Activated CD8-positive, alpha-beta T cell treated with anti-CD3 and anti-CD28 coated beads for 36 hours (primary cell): ENCODE measurements at regions not wholly inside any gene's neighbourhood (a gene's known extent, or its start where the extent isn't known, plus 50 kb on each side); places are given as distances from the start of the nearest gene placed in this dataset.

Experiments used
- ATAC-seq: fragments of 200-7000 bp; cut with Tn5 transposase; one replicate; pipeline ENCODE4 v1.10.0; 2021; ENCODE audit warnings: mild to moderate bottlenecking, moderate library complexity
- CTCF ChIA-PET: fragments of 350-600 bp; sonication (Branson Sonifier 250); formaldehyde crosslinking; loops from one replicate; lab custom pipeline; 2021; ENCODE audit warnings: antibody characterized with exemption; lab: Charles Lee
- POLR2A ChIA-PET: fragments of 350-600 bp; sonication (Branson Sonifier 250); formaldehyde crosslinking; loops from one replicate; lab custom pipeline; 2021; ENCODE audit warnings: antibody characterized with exemption; lab: Charles Lee
- DNase-seq: peaks from one replicate; pipeline ENCODE4 v3.0.0-alpha.2; 2020
- H3K27ac Mint-ChIP-seq: one replicate; pipeline ENCODE4 v1.8.0; 2021; ENCODE audit warnings: mild to moderate bottlenecking, mixed read lengths
- H3K27me3 Mint-ChIP-seq: one replicate; pipeline ENCODE4 v1.8.0; 2021; ENCODE audit warnings: mixed read lengths
- H3K36me3 Mint-ChIP-seq: one replicate; pipeline ENCODE4 v1.8.0; 2021; ENCODE audit warnings: low read depth, mixed read lengths
- H3K4me1 Mint-ChIP-seq: one replicate; pipeline ENCODE4 v1.8.0; 2021; ENCODE audit warnings: low read depth, mixed read lengths
- H3K4me3 Mint-ChIP-seq: one replicate; pipeline ENCODE4 v1.8.0; 2021; ENCODE audit warnings: mild to moderate bottlenecking, moderate library complexity, mixed read lengths
- H3K9me3 Mint-ChIP-seq: one replicate; pipeline ENCODE4 v1.8.0; 2021; ENCODE audit warnings: mixed read lengths
- intact Hi-C: fragments of 100-400 bp; cut with micrococcal nuclease; formaldehyde crosslinking; loops from one replicate; pipeline ENCODE4 v1.10.0; 2022
- TF ChIP-seq, protein P1 (sequence below): fragments of 200-600 bp; IDR thresholded peaks from one replicate; pipeline ENCODE4 v1.8.0; 2022; ENCODE audit warnings: antibody characterized with exemption, mild to moderate bottlenecking

- Mint-ChIP-seq H3K27me3 (no peaks in the 10 kb centered on the region), H3K4me1 (no peaks in the 10 kb centered on the region), H3K4me3 (no peak overlapping the region), H3K27ac (no peak overlapping the region), H3K9me3 (no peaks in the 10 kb centered on the region), H3K36me3 (no peaks in the 10 kb centered on the region)
- ATAC-seq = no peak
- TF ChIP-seq, protein P1, sequence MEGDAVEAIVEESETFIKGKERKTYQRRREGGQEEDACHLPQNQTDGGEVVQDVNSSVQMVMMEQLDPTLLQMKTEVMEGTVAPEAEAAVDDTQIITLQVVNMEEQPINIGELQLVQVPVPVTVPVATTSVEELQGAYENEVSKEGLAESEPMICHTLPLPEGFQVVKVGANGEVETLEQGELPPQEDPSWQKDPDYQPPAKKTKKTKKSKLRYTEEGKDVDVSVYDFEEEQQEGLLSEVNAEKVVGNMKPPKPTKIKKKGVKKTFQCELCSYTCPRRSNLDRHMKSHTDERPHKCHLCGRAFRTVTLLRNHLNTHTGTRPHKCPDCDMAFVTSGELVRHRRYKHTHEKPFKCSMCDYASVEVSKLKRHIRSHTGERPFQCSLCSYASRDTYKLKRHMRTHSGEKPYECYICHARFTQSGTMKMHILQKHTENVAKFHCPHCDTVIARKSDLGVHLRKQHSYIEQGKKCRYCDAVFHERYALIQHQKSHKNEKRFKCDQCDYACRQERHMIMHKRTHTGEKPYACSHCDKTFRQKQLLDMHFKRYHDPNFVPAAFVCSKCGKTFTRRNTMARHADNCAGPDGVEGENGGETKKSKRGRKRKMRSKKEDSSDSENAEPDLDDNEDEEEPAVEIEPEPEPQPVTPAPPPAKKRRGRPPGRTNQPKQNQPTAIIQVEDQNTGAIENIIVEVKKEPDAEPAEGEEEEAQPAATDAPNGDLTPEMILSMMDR = no peak
- intact Hi-C loops = no loop called here
- POLR2A ChIA-PET = no interaction called here
- CTCF ChIA-PET = no interaction called here
- DNase-seq = no peak
Measured at GRCh38 chr4:71222661-71223060, 116.2 kb upstream of the SLC4A4 start.

DNA sequence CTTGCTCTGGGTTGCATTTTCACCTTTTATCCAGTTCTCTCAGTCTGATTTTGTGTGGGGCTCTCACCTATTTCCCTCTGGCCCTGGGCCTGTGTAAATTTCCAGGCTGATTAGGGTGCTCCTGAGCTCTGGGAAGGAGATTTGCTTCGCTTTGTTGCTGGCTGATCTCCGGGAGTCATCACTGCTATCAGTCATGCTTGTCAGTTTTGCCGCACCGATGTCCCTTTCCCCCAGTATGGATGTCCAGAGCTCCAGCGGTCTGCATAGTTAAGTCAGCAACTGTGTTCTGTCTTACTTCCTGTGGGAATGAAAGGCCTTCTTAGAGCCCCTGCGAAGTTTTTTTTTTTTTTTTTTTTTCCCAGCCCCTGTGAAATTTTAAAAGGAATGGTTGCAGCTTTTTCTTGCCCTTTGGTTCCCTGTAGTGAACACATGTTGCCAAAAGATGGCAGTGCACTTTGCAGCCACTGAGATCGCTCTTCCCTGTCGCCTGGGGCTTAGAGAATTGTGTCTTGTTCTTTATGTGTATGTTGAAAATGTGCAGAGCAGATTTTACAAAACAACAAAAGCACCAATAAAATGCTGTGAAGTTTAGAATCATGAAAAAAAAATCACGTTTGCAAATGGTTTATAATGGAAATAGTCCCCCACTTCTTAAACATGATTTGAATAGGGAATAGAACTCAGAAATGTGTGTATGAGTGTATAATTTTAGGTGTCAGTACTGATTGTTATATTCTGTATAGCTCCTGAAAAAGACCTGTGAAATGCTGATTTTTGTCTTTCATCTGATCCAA, 109.1 kb upstream of the SLC4A4 start:
- intact Hi-C loops = no loop called here
- peaks cover 1% of the 10 kb centered on the region for H3K27me3 Mint-ChIP-seq
- POLR2A ChIA-PET = interaction anchor here (0.5 to 0.6 kb wide), 2 partner anchors 149 to 319 kb away, joined by 3 read pairs; no protein-coding TSS in a partner anchor
- TF ChIP-seq, protein P1 = peak; percentile 51
- no peak for ATAC-seq
- H3K27ac Mint-ChIP-seq = no peak overlapping the region
- DNase-seq = no peak
- H3K36me3 Mint-ChIP-seq = no peaks in the 10 kb centered on the region
- CTCF ChIA-PET = interaction anchor here (0.7 to 1.5 kb wide), 5 partner anchors 9 to 486 kb away, joined by 3 to 6 read pairs (median 3); no protein-coding TSS in a partner anchor
- H3K4me1 Mint-ChIP-seq = no peaks in the 10 kb centered on the region
- no peaks in the 10 kb centered on the region for H3K9me3 Mint-ChIP-seq
- H3K4me3 Mint-ChIP-seq = no peak overlapping the region

- ATAC-seq (no peak), DNase-seq (no peak)
- ChIA-PET CTCF (interaction anchor here (0.9 to 1.5 kb wide), 3 partner anchors 11 to 62 kb away, joined by 3 to 6 read pairs (median 4); no protein-coding TSS in a partner anchor), POLR2A (interaction anchor here (0.6 to 0.9 kb wide), 2 partner anchors 19 to 149 kb away, joined by 3 read pairs; no protein-coding TSS in a partner anchor)
- Mint-ChIP-seq H3K4me1 (no peaks in the 10 kb centered on the region), H3K27ac (no peak overlapping the region), H3K27me3 (peaks cover 1% of the 10 kb centered on the region), H3K9me3 (no peaks in the 10 kb centered on the region), H3K4me3 (no peak overlapping the region), H3K36me3 (no peaks in the 10 kb centered on the region)
- intact Hi-C loops = no loop called here
- TF ChIP-seq, protein P1 = no peak
Measured at GRCh38 chr4:71230271-71231128, 108.3 kb upstream of the SLC4A4 start.

DNA sequence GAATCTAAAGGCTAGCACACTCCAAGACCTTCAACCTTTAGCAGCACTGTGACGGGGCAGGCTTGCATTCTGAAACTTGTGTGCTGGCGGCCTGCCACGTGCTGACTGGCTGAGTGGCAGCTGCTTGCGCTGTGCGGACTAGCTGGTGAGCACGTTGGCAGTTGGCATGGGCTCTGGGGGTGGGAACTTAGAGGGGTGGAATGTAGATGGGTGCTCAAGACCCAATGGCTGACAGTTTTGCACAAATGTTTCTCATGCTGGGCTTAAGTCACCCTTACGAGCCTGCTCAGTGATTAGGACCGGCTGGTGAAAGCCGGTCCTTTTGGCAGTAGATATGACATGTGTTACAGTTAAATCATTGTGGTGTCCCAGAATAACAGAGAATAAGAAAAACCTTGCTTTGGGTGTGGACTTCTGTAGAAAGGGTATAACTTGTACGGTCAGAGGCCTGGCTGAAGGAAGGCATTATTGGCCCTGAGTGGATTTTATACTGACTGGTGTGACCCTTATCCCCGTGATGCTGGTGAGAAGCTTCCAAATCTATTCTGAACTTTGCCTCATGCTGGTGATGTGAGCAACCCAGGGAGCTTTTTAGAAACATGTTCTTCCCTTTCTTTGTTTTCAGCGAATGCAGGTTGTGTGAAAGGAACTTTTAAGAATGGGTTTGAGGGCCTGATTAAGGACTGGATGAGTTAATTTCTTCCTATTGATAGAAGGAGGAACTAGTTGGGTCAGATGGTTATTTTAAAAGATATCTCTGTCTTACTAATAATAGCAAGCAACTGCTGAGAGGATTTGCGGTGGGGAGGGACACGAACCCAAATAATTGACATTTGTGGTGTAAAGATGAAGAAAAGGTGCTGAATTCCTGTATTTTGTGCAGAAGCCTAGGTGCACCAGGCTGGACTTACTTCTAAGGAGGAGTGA, 107.4 kb upstream of the SLC4A4 start:
- H3K27ac Mint-ChIP-seq = no peak overlapping the region
- ChIA-PET POLR2A (interaction anchor here (0.9 kb wide), 1 partner anchor 20 kb away, joined by 3 read pairs; no protein-coding TSS in a partner anchor), CTCF (interaction anchor here (0.9 to 1.1 kb wide), 2 partner anchors 13 to 47 kb away, joined by 3 read pairs; no protein-coding TSS in a partner anchor)
- H3K36me3 Mint-ChIP-seq = no peaks in the 10 kb centered on the region
- no peak overlapping the region for H3K4me3 Mint-ChIP-seq
- peaks cover 1% of the 10 kb centered on the region for H3K27me3 Mint-ChIP-seq
- intact Hi-C loops = no loop called here
- peaks cover 2% of the 10 kb centered on the region for H3K4me1 Mint-ChIP-seq
- DNase-seq (no peak), ATAC-seq (no peak)
- TF ChIP-seq, protein P1 = no peak
- no peaks in the 10 kb centered on the region for H3K9me3 Mint-ChIP-seq
